ENCODE measurements at regions not wholly inside any gene's neighbourhood (a gene's known extent, or its start where the extent isn't known, plus 50 kb on each side); places are given as distances from the start of the nearest gene placed in this dataset.

DNA sequence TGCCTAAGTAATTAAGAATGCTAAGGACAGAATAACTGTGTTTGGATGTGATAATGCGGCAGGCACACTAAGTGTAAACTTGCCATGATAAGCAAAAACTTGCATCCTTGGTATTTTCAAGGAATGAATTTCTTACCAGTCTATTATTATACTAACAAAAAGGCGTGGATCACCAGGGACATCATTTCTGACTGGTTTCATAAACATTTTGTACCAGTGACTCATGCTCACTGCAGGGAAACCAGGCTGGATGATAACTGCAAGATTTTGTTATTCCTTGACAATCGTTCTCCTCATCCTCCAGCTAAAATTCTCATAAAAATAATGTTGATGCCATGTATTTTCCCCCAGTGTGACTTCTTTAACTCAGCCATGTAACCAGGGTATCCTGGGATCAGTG is 289.5 kb downstream of the CDCA7 start:
- no peaks in the 10 kb centered on the region for H3K36me3 ChIP-seq (ENCODE audit: control insufficient read depth, insufficient read depth, low read length)
- peaks cover 5% of the 10 kb centered on the region for H3K4me1 ChIP-seq (ENCODE audit: control insufficient read depth, insufficient read depth, low read length)
- no peaks in the 10 kb centered on the region for H3K9me3 ChIP-seq (ENCODE audit: control insufficient read depth, low read length)
- no peak overlapping the region for H3K4me3 ChIP-seq (ENCODE audit: low read length)
- no peak overlapping the region for H3K9ac ChIP-seq (ENCODE audit: low read length)
- no peaks in the 10 kb centered on the region for H3K27me3 ChIP-seq (ENCODE audit: control insufficient read depth, insufficient read depth, low read length)

DNA sequence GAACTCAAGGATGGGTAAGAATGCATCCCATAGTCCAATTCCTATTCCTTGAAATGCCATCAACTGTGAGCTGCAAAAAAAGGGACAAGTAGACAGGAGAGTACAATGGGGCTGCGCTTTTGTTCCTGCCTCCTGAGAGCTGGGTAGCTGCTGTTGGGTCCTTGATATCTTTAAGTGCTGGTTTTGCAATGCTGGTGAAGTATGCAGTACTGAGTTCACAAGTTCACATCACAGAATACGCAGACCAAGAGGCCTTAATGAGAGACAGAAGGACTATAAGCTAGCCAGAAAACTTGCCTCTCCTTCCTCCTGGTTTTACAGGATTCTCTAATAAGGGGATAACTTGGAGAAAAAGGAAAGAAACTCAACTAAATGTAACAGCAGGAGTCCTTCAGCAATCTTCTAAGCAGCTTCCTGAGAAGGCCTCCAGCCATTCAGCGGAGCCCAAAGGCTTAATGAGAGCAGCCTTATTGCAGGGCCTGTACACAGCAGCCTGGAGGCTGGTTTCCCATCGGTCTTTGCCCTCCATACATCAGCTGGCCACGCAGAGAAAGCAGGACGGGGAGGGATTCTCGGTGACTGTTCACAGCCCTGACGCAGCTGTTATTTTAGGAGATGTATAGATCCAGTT is 293.1 kb downstream of the CDCA7 start:
- Histone ChIP-seq H3K36me3 (ENCODE audit: control insufficient read depth, insufficient read depth, low read length) (no peaks in the 10 kb centered on the region), H3K4me3 (ENCODE audit: low read length) (no peak overlapping the region), H3K9ac (ENCODE audit: low read length) (no peak overlapping the region), H3K4me1 (ENCODE audit: control insufficient read depth, insufficient read depth, low read length) (peaks cover 21% of the 10 kb centered on the region), H3K9me3 (ENCODE audit: control insufficient read depth, low read length) (no peaks in the 10 kb centered on the region), H3K27me3 (ENCODE audit: control insufficient read depth, insufficient read depth, low read length) (no peaks in the 10 kb centered on the region)

DNA sequence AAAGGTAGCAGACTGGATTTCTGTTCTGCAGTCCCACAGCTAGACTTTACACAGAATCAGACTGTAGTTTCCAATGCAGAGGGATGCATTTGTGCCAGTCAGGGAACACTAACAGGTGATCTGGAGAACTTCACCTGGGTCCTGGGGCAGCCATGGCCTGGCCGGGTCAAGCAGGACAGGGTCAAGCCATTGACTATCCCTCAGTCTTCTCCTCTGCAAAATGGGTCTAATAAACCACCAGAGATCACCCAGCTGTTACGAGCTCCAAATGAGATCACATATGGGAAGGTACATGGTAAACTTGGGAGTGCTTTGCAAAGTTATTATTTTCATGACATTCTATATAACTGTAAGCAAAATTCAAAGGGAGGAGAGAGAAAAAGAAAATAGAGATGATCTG is 294.1 kb downstream of the CDCA7 start:
- no peak overlapping the region for H3K9ac ChIP-seq (ENCODE audit: low read length)
- H3K36me3 ChIP-seq (ENCODE audit: control insufficient read depth, insufficient read depth, low read length), result no peaks in the 10 kb centered on the region
- no peaks in the 10 kb centered on the region for H3K9me3 ChIP-seq (ENCODE audit: control insufficient read depth, low read length)
- H3K4me1 ChIP-seq (ENCODE audit: control insufficient read depth, insufficient read depth, low read length), result peaks cover 21% of the 10 kb centered on the region
- H3K27me3 ChIP-seq (ENCODE audit: control insufficient read depth, insufficient read depth, low read length), result no peaks in the 10 kb centered on the region
- no peak overlapping the region for H3K4me3 ChIP-seq (ENCODE audit: low read length)

DNA sequence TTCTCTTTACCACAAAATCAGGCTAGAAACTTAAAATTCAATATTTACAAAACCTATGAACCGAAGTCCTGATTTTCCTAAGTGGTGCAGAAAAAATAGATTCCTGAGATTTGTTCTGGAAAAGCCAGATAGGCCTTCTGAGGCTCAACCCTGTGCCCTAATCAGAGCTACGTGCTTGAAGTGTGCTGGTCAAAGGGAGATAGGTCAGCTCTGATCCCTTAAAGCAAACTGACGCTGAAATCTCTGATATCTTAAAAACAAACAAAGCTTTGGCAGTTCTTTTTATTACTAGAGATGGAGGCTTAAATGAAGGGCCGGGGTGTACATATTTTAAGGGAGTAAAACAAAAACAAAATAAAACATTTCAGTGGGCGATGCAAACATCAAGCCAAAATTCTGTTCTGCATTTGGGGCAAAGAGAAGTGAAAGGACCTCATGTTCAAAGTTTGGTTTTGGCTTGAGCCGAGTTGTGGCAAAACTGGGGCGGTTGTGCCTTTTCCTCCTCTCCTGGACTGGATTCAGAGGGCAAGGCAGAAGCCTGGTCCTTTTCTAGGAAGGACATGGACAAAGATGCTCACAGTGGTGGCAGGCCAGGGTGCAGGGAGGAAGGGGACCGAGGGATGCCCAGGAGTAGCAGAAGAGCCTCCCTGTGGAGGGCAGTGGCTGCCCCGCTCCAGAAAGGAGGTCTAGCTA is 295.0 kb downstream of the CDCA7 start:
- H3K4me1 ChIP-seq (ENCODE audit: control insufficient read depth, insufficient read depth, low read length), result peaks cover 27% of the 10 kb centered on the region
- no peak overlapping the region for H3K9ac ChIP-seq (ENCODE audit: low read length)
- H3K36me3 ChIP-seq (ENCODE audit: control insufficient read depth, insufficient read depth, low read length), result no peaks in the 10 kb centered on the region
- H3K9me3 ChIP-seq (ENCODE audit: control insufficient read depth, low read length), result no peaks in the 10 kb centered on the region
- H3K4me3 ChIP-seq (ENCODE audit: low read length), result no peak overlapping the region
- H3K27me3 ChIP-seq (ENCODE audit: control insufficient read depth, insufficient read depth, low read length), result no peaks in the 10 kb centered on the region

DNA sequence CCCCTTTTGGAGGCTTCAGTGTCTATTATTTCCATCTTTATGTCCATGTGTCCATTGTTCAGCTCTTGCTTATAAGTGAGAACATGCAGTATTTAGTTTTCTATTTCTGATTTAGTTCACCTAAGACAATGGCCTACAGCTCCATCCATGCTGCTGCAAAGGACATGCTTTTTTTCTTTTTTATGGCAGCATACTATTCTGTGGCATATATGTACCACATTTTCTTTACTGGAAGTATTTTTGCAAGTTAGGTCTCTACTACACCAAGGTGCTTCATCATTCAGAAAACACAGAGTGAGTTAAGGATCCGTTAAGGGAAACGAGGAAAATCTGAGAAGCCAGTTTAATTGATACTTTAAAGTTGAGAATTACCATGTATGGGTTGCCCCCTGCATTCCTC is 297.2 kb downstream of the CDCA7 start:
- H3K36me3 ChIP-seq (ENCODE audit: control insufficient read depth, insufficient read depth, low read length), result no peaks in the 10 kb centered on the region
- no peak overlapping the region for H3K4me3 ChIP-seq (ENCODE audit: low read length)
- H3K4me1 ChIP-seq (ENCODE audit: control insufficient read depth, insufficient read depth, low read length), result peaks cover 27% of the 10 kb centered on the region
- H3K27me3 ChIP-seq (ENCODE audit: control insufficient read depth, insufficient read depth, low read length), result no peaks in the 10 kb centered on the region
- no peaks in the 10 kb centered on the region for H3K9me3 ChIP-seq (ENCODE audit: control insufficient read depth, low read length)
- H3K9ac ChIP-seq (ENCODE audit: low read length), result no peak overlapping the region

DNA sequence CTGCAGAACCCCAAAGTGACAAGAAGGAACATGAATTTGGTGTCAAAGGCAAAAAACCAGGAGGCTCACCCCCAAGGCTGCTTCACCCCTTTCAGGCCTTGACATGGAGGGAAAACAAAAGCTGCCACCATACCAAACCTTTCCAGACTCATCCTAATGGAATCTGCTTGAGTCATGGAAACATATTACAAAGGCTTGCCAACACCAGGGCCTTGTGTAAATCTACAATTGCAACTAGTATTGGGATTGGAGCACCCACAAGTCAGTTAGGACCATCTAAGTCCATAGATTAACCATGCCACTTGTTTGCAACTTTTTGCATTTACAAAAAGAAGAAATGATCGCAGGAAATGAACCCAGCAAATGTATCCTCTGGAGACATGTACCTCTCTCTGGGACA is 297.6 kb downstream of the CDCA7 start:
- H3K27me3 ChIP-seq (ENCODE audit: control insufficient read depth, insufficient read depth, low read length), result no peaks in the 10 kb centered on the region
- no peaks in the 10 kb centered on the region for H3K36me3 ChIP-seq (ENCODE audit: control insufficient read depth, insufficient read depth, low read length)
- H3K9ac ChIP-seq (ENCODE audit: low read length), result no peak overlapping the region
- H3K4me1 ChIP-seq (ENCODE audit: control insufficient read depth, insufficient read depth, low read length), result peaks cover 27% of the 10 kb centered on the region
- H3K4me3 ChIP-seq (ENCODE audit: low read length), result no peak overlapping the region
- H3K9me3 ChIP-seq (ENCODE audit: control insufficient read depth, low read length), result no peaks in the 10 kb centered on the region

DNA sequence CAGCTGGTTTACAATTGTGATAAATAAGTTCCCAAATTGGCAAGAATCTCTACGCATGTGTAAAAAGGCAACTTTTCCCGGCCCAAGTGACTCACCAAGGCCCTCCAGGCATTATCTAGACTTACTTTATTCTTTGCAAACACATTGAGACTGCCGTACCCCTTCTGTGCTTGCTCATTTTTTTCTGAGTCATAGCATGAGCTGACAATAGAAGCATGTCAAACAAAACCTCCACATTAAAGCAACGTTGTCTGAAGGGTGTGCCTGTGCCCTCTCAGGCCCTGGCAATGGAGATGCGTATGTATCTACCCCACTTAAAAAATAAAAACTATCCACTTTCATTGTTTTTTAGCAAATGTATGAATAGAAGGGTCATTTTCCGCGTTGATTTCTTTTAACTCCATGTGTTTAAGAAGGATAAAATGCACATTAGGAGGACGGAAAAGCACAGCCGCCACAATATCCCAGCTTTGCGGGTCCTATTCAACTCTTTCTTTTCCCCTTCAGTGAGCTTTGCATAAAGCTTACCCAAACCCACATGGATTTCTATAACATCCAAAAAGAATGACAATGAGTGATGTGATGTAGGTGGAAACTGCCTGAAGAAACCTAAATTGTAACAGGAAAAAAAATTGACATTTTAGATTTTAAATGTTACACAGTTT is 298.2 kb downstream of the CDCA7 start:
- no peaks in the 10 kb centered on the region for H3K27me3 ChIP-seq (ENCODE audit: control insufficient read depth, insufficient read depth, low read length)
- no peaks in the 10 kb centered on the region for H3K36me3 ChIP-seq (ENCODE audit: control insufficient read depth, insufficient read depth, low read length)
- peaks cover 27% of the 10 kb centered on the region for H3K4me1 ChIP-seq (ENCODE audit: control insufficient read depth, insufficient read depth, low read length)
- no peaks in the 10 kb centered on the region for H3K9me3 ChIP-seq (ENCODE audit: control insufficient read depth, low read length)
- H3K4me3 ChIP-seq (ENCODE audit: low read length), result no peak overlapping the region
- H3K9ac ChIP-seq (ENCODE audit: low read length), result no peak overlapping the region

DNA sequence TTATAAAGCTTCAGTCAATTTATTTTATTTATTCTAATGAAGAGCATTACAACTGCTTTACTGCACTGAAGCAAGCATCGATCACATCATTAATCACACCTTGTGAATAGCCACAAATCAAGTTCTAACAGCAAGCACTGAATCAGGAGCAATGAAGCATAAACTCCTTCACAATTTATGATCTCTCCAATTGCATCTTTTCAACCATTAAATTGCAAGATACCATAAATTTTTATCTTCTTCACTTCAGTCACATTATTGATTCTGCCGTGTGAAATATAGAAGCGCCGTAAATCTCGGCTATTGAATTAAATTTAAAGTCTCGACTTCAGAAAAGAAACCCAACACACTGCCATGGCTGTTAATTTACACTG is 298.7 kb downstream of the CDCA7 start:
- H3K36me3 ChIP-seq (ENCODE audit: control insufficient read depth, insufficient read depth, low read length), result no peaks in the 10 kb centered on the region

DNA sequence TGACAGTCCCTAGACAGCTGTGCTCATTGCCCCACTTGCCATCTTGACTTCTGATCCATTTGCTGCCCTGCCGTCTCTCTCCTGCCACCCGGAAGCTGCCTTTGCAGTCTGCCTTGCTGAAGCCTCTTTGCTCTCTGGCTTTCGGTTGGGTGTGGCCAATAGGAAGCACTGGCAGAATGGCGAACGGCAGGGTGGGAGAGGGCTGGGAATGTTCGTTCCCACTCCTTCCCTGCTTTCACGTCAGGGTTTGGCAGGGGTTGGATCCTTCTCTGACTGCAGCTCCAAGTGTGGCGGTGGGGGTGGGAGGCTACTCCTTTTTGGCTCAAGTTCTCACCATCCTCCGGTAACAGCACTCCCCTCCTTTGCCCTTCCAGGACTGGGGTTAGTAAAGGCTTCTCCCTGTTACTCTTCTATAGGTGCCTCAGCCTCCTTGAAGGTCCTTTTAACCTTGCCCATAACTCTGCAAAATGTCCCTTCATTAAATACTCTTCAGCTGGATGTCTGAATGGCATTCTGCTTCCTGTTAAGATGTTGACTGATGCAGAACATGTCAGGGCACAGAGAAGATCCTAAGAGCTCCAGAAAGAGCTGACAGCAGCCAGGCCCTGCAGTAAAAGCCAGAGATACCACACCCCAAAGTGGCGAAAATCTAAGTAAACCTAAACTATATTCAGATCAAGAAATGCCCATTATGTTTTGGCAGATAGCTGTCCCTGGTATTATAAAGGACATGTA is 299.7 kb downstream of the CDCA7 start:
- Histone ChIP-seq H3K4me1 (ENCODE audit: control insufficient read depth, insufficient read depth, low read length) (peaks cover 20% of the 10 kb centered on the region), H3K9me3 (ENCODE audit: control insufficient read depth, low read length) (no peaks in the 10 kb centered on the region), H3K27me3 (ENCODE audit: control insufficient read depth, insufficient read depth, low read length) (no peaks in the 10 kb centered on the region), H3K36me3 (ENCODE audit: control insufficient read depth, insufficient read depth, low read length) (no peaks in the 10 kb centered on the region), H3K9ac (ENCODE audit: low read length) (no peak overlapping the region), H3K4me3 (ENCODE audit: low read length) (no peak overlapping the region)

More for the DNA sequence above, 298.7 kb downstream of the CDCA7 start:
- Histone ChIP-seq H3K9me3 (ENCODE audit: control insufficient read depth, low read length) (no peaks in the 10 kb centered on the region), H3K27me3 (ENCODE audit: control insufficient read depth, insufficient read depth, low read length) (no peaks in the 10 kb centered on the region), H3K4me1 (ENCODE audit: control insufficient read depth, insufficient read depth, low read length) (peaks cover 27% of the 10 kb centered on the region), H3K4me3 (ENCODE audit: low read length) (no peak overlapping the region), H3K9ac (ENCODE audit: low read length) (no peak overlapping the region)

DNA sequence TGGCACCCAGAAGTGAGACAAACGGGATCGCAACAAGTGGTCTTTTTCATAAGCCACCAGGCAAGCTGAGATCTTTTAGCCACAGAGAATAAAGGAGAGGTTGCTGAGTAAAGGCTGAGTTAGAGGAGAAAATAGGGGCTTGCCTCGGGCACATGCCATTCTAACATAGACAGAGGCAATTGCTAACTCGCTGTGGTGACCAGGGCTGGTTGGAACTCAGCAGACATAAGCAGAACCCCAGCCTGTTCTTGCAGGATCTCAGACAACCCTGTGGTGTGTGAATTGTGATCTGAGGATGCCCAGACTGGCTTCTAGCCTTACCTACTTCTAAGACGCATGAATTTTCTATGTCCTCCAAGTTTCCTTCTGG is 300.2 kb downstream of the CDCA7 start:
- Histone ChIP-seq H3K4me3 (ENCODE audit: low read length) (no peak overlapping the region), H3K9me3 (ENCODE audit: control insufficient read depth, low read length) (no peaks in the 10 kb centered on the region), H3K9ac (ENCODE audit: low read length) (no peak overlapping the region), H3K4me1 (ENCODE audit: control insufficient read depth, insufficient read depth, low read length) (peaks cover 14% of the 10 kb centered on the region), H3K27me3 (ENCODE audit: control insufficient read depth, insufficient read depth, low read length) (no peaks in the 10 kb centered on the region), H3K36me3 (ENCODE audit: control insufficient read depth, insufficient read depth, low read length) (no peaks in the 10 kb centered on the region)

DNA sequence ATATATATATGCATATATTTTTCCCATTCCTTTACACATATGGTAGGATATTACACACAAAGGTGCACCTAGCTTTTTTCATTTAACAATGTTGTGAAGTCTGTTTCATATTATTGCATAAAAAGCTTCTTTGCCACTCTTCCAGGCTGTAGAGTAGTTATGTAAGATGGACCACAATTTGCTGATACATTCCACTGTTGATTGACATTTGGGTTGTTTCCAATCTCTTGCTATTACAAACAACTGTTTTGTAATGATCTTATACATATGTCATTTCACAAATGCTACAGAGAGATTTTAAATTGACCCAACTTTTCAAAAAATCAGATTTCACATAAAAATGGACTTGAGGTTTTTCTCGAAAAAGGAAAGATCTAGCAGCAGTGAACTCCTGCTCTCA is 301.4 kb downstream of the CDCA7 start:
- H3K4me3 ChIP-seq (ENCODE audit: low read length), result no peak overlapping the region
- peaks cover 13% of the 10 kb centered on the region for H3K4me1 ChIP-seq (ENCODE audit: control insufficient read depth, insufficient read depth, low read length)
- no peaks in the 10 kb centered on the region for H3K27me3 ChIP-seq (ENCODE audit: control insufficient read depth, insufficient read depth, low read length)
- no peaks in the 10 kb centered on the region for H3K9me3 ChIP-seq (ENCODE audit: control insufficient read depth, low read length)
- no peak overlapping the region for H3K9ac ChIP-seq (ENCODE audit: low read length)
- H3K36me3 ChIP-seq (ENCODE audit: control insufficient read depth, insufficient read depth, low read length), result no peaks in the 10 kb centered on the region

Measured in mucosa of stomach (tissue), 1 donor.